ENCODE measurements at regions not wholly inside any gene's neighbourhood (a gene's known extent, or its start where the extent isn't known, plus 50 kb on each side); places are given as distances from the start of the nearest gene placed in this dataset.

- TF ChIP-seq CTCF (IDR thresholded peaks at IDR 0.05), result no peak
Observed at GRCh38 chr10:111758593-111758992, 425.0 kb downstream of the GPAM start.

GRCh38 chr10:111762114-111762513, 421.5 kb downstream of the GPAM start:
- TF ChIP-seq CTCF (IDR thresholded peaks at IDR 0.05), result no peak; the same call in 1 of the 2 replicates

- TF ChIP-seq CTCF (IDR thresholded peaks at IDR 0.05), result no peak
Observed at GRCh38 chr10:111765216-111765615, 418.3 kb downstream of the GPAM start.

- no peak for TF ChIP-seq CTCF (IDR thresholded peaks at IDR 0.05)
Observed at GRCh38 chr10:111766464-111766863, 417.1 kb downstream of the GPAM start.

- no peak for TF ChIP-seq CTCF (IDR thresholded peaks at IDR 0.05)
Observed at GRCh38 chr10:111767661-111768060, 415.9 kb downstream of the GPAM start.

- TF ChIP-seq CTCF (IDR thresholded peaks at IDR 0.05), result no peak
Observed at GRCh38 chr10:111773950-111774349, 409.6 kb downstream of the GPAM start.

- TF ChIP-seq CTCF (IDR thresholded peaks at IDR 0.05), result no peak
Observed at GRCh38 chr10:111774486-111774885, 409.1 kb downstream of the GPAM start.

GRCh38 chr10:111784436-111784835, 399.1 kb downstream of the GPAM start:
- TF ChIP-seq CTCF (IDR thresholded peaks at IDR 0.05), result no peak

Data from LNCAP (cell line).